ENCODE measurements at regions not wholly inside any gene's neighbourhood (a gene's known extent, or its start where the extent isn't known, plus 50 kb on each side); places are given as distances from the start of the nearest gene placed in this dataset.

- no peak for TF ChIP-seq CTCF (IDR thresholded peaks at IDR 0.05)
- TF ChIP-seq POLR2A (IDR thresholded peaks at IDR 0.05) = no peak
Measured at GRCh38 chr3:111319598-111319997, 222.4 kb upstream of the CD96 start.

Measured in esophagus squamous epithelium (tissue), 4 donors.